GM20431 (cell line): ENCODE measurements at regions not wholly inside any gene's neighbourhood (a gene's known extent, or its start where the extent isn't known, plus 50 kb on each side); places are given as distances from the start of the nearest gene placed in this dataset.
"Not testable (repeated sequence)": the region's sequence is repeated elsewhere in the genome, so short reads cannot be mapped to it uniquely, and the experiment has no call there.

ENCODE experiments used
- in situ Hi-C: fragments of 300-500 bp; cut with MseI, MboI; formaldehyde crosslinking; loops from one replicate; pipeline ENCODE4 v1.15.0; 2020; ENCODE audit warnings: low sequenced_read_pairs; ENCODE audit not compliant: unreplicated experiment

DNA sequence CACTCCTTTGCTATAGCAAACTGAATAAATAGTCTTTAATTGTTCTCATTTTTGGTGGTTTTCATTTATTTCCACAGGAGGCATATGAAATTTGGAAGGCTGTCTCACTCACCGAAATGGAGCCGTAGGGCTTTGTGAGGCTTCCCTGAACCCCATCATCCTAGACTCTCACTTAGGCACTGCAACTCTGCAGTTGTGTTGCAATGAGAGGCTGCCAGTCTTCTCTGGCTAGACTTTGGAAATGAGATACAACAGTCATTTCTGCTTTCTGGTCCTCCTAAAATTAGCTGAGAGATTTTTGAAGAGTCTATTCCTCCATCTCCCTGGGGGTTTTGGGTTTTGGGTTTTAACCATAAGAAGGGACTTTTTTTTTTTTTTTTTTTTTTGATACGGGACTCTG, 146.5 kb downstream of the SH3BGRL start:
- in situ Hi-C loops: no loop called here

DNA sequence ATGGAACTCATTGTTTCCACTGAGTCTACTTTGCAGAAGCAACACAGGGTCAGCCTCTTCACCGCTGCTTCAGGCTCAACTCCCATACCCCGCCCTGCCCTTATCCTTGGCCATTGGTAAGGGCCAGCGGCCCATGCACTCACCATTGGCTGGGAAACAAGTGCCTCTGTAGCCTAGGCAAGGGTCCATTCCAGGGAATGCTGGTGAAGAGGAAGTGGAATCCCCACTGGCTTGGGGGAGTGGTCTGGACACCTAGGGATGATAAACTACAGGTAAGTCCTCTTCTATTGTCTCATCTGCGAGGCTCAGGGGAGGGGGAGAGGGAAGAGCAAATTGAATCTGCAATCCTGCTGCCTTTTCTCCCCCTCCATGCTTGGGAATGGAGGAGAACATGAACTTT, 153.1 kb downstream of the SH3BGRL start:
- in situ Hi-C loops: no loop called here

GRCh38 chrX:81355436-81355835, 153.5 kb downstream of the SH3BGRL start:
- in situ Hi-C loops: no loop called here

DNA sequence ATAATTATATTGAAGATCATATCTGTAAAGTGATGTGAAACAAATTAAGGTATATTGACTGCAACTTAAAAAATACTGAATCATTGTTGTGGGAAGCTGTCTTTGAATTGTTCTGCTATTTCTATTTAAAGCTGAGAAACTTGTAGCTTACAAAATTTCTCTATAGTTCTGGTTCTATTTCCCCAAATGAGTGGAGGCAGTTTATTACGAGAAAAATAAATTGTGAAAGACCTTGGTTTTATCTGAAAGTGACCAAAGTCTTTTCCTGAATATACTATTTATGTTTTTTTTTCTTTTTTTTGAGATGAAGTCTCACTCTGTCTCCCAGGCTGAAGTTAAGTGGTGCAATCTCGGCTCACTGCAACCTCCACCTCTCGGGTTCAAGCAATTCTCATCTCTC, 165.4 kb downstream of the SH3BGRL start:
- in situ Hi-C loops: no loop called here

GRCh38 chrX:81377329-81377728, 175.4 kb downstream of the SH3BGRL start:
- in situ Hi-C loops: loop anchor here (25.0 kb wide), 2 partner anchors 215 to 490 kb away; no protein-coding TSS in a partner anchor

- in situ Hi-C loops: loop anchor here (25.0 kb wide), 2 partner anchors 216 to 491 kb away; no protein-coding TSS in a partner anchor
These were observed 176.7 kb downstream of the SH3BGRL start for GRCh38 chrX:81378560-81378959.

DNA sequence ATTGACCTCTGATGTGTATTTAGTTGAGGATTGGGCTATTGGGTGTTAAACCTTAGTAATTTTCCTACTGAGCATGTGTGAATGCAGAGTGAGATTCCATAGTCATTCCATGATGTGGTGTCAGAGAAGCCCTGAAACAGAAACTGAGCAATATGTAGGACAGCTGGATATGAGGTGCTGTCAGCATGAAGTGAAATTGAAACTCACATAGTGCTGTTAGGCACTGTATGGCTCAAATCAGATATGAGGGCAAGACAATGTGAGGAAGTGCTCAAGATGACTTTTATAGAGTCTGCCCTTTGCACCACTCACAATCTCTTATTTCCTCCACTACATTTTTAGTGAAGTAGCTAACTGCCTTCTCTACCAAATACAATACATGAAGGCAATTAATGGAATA, 188.3 kb downstream of the SH3BGRL start:
- in situ Hi-C loops: loop anchor here (25.0 kb wide), 2 partner anchors 228 to 503 kb away; no protein-coding TSS in a partner anchor

GRCh38 chrX:81392396-81392795, 190.5 kb downstream of the SH3BGRL start:
- in situ Hi-C loops: loop anchor here (25.0 kb wide), 2 partner anchors 230 to 505 kb away; no protein-coding TSS in a partner anchor

GRCh38 chrX:81405781-81406180, 203.9 kb downstream of the SH3BGRL start:
- in situ Hi-C loops: no loop called here

DNA sequence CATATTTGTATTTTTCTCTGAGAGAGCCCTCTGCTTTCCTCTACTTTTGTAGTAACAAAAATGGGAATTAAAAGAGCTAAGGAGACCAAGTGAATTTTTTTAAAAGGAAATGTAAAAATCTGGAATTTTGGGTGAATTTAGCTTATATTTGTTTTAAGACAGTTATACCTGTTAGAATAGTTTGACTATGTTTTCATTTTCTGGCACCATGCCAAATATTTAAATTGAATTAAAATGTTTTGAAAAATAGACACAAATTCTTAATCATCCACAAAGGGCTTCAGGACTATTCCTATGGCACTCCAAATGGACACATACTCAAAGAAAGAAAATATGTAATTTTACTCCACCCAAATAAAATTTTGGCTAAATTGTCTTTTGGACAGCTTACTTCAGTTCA, 209.6 kb downstream of the SH3BGRL start:
- in situ Hi-C loops: no loop called here

DNA sequence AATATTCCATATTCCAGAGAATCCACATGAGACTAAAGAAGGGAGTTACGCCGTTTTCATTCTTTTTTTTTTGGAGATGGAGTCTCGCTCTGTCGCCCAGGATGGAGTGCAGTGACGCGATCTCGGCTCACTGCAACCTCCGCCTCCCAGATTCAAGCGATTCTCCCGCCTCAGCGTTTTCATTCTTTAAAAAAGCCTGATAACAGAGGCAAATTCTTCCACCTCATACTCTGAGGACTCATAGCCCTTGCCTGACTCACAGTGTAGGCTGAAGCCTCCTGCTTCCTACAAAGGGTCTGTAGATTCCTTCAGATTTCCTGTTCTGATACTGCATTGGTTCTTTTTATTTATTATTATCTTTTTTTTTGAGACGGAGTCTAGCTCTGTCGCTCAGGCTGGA, 210.5 kb downstream of the SH3BGRL start:
- in situ Hi-C loops: no loop called here

- in situ Hi-C loops: not testable (repeated sequence)
These were observed 211.0 kb downstream of the SH3BGRL start for GRCh38 chrX:81412857-81413256.

DNA sequence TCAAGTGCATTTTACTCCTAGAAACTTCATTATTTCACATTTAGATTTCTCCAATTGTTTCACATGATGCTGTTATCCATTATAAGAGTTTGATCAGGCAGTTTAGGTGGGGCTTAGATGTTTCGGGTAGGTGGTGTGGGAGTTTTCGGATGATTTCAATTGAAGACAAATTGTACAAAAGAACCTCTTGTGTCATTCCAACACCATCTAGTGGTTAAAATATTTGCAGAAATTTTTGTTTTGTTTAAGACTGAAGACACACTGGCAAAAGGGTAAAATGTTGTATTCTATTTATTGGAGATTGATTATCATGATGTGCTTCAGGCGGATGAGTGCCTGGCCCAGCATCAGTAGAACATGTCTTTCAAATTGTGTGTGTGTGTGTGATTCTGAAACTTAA, 212.7 kb downstream of the SH3BGRL start:
- in situ Hi-C loops: no loop called here
